H1 (cell line): ENCODE measurements at regions not wholly inside any gene's neighbourhood (a gene's known extent, or its start where the extent isn't known, plus 50 kb on each side); places are given as distances from the start of the nearest gene placed in this dataset.

Source experiments
- BACH1 ChIP-seq: IDR thresholded peaks from 2 replicates; pipeline ENCODE4 v1.6.1; 2012; ENCODE audit warnings: low read length, improper control_type of control experiment
- CBX8 ChIP-seq: fragments of 300-800, 300-1000 bp; sonication (generic); IDR thresholded peaks from 2 replicates; pipeline ENCODE4 v1.7.1; 2016; ENCODE audit warnings: low read depth, low read length, borderline replicate concordance
- CHD1 ChIP-seq: IDR thresholded peaks from 2 replicates; pipeline ENCODE4 v1.6.1; 2012; ENCODE audit warnings: low read depth, low read length, improper control_type of control experiment
- EZH2 ChIP-seq: fragments of 200-600 bp; sonication (generic); IDR thresholded peaks from 2 replicates; pipeline ENCODE4 v1.7.1; 2012; ENCODE audit warnings: low read depth, mild to moderate bottlenecking, moderate library complexity, low read length, inconsistent platforms; ENCODE audit not compliant: severe bottlenecking
- FOSL1 ChIP-seq: IDR thresholded peaks from 2 replicates; pipeline ENCODE4 v1.6.1; 2011; ENCODE audit warnings: mild to moderate bottlenecking, low read depth, low read length, moderate library complexity; ENCODE audit not compliant: insufficient read depth
- HDAC6 ChIP-seq: IDR thresholded peaks from one replicate; pipeline ENCODE4 v1.7.1; 2012; ENCODE audit warnings: low read depth, mild to moderate bottlenecking, inconsistent platforms, low read length, moderate library complexity
- NANOG ChIP-seq: IDR thresholded peaks from 2 replicates; pipeline ENCODE4 v1.6.1; 2011; ENCODE audit warnings: low read length, low read depth, mild to moderate bottlenecking, inconsistent platforms; ENCODE audit not compliant: insufficient read depth, poor library complexity, severe bottlenecking
- NRF1 ChIP-seq: IDR thresholded peaks from 2 replicates; pipeline ENCODE4 v1.6.1; 2011; ENCODE audit warnings: mild to moderate bottlenecking, low read depth, low read length, improper control_type of control experiment
- RBBP5 ChIP-seq: IDR thresholded peaks from 2 replicates; pipeline ENCODE4 v1.7.1; 2012; ENCODE audit warnings: low read depth, mild to moderate bottlenecking, inconsistent platforms, low read length, moderate library complexity, borderline replicate concordance
- SP2 ChIP-seq: IDR thresholded peaks from 2 replicates; pipeline ENCODE4 v1.6.1; 2012; ENCODE audit warnings: mild to moderate bottlenecking, low read length, inconsistent platforms
- SP4 ChIP-seq: IDR thresholded peaks from 2 replicates; pipeline ENCODE4 v1.6.1; 2012; ENCODE audit warnings: low read length, inconsistent platforms
- SRF ChIP-seq: IDR thresholded peaks from 2 replicates; pipeline ENCODE4 v1.6.1; 2011; ENCODE audit warnings: mild to moderate bottlenecking, low read depth, low read length, moderate library complexity
- TAF7 ChIP-seq: optimal IDR thresholded peaks from 2 replicates; pipeline ENCODE3; 2011; ENCODE audit warnings: low read depth, mild to moderate bottlenecking, inconsistent platforms, low read length, moderate library complexity, borderline replicate concordance
- YY1 ChIP-seq: IDR thresholded peaks from 2 replicates; pipeline ENCODE4 v1.6.1; 2011; ENCODE audit warnings: low read depth, mild to moderate bottlenecking, low read length
- ZNF274 ChIP-seq: IDR thresholded peaks from 2 replicates; pipeline ENCODE4 v1.7.0; 2012; ENCODE audit warnings: low read length, borderline replicate concordance; ENCODE audit errors: extremely low read depth
- TF ChIP-seq, protein P1 (sequence below), 3 experiments: IDR thresholded peaks; 1 replicate in 2 of 3; 2 replicates in 1 of 3; pipeline versions ENCODE4 v1.5.1 to v1.6.1; 2011; ENCODE audit warnings: low read length in 3 of 3, mild to moderate bottlenecking in 3 of 3, inconsistent platforms in 2 of 3, low read depth in 1 of 3, moderate library complexity in 1 of 3; ENCODE audit not compliant: insufficient read depth in 1 of 3; ENCODE audit errors: control extremely low read depth in 1 of 3
- TF ChIP-seq, protein P2 (sequence below): IDR thresholded peaks from 2 replicates; pipeline ENCODE4 v1.6.1; 2012; ENCODE audit warnings: inconsistent platforms
- TF ChIP-seq, protein P3 (sequence below): IDR thresholded peaks from 2 replicates; pipeline ENCODE4 v1.6.1; 2011; ENCODE audit warnings: low read length, improper control_type of control experiment
- TF ChIP-seq, protein P4 (sequence below): IDR thresholded peaks from 2 replicates; pipeline ENCODE4 v1.6.1; 2012; ENCODE audit warnings: low read length, inconsistent platforms

DNA sequence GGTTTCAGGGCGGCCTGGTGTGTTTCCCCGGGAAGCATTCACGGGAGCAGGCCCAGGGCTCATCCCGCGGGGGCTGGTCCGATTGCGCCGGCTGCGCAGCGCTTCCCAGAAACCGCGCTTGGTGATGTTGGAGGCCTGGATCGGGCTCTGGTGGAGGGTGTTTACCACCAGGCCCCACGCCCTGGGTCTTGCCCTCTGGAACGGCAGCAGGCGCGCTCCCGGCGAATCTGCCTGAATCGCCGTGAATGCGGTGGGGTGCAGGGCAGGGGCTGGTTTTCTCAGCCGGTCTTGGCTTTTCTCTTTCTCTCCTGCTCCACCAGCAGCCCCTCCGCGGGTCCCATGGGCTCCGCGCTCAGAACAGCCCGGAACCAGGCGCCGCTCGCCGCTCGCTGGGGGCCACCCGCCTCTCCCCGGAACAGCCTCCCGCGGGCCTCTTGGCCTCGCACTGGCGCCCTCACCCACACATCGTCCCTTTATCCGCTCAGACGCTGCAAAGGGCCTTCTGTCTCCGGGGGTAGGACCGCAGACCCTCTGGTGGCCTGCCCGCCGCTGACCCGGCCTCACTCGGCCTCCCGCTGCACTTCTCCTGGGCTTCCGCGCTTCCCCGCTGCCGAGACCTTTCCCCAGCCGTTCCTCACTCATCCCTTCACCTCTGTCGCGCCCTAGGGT is 69.4 kb upstream of the GJB6 start (continued):
- TF ChIP-seq TAF7 (no peak), BACH1 (0 out of 2 replicates have a peak, but pooled peaks have one; percentile 28), CHD1 (no peak), RBBP5 (peak; percentile 36; the same call in 1 of the 2 replicates), EZH2 (peak; percentile 68), SRF (no peak), SP2 (no peak), CBX8 (no peak), YY1 (no peak), HDAC6 (no peak), NANOG (no peak), FOSL1 (no peak), NRF1 (no peak), SP4 (no peak), ZNF274 (no peak)
- TF ChIP-seq, protein P1, sequence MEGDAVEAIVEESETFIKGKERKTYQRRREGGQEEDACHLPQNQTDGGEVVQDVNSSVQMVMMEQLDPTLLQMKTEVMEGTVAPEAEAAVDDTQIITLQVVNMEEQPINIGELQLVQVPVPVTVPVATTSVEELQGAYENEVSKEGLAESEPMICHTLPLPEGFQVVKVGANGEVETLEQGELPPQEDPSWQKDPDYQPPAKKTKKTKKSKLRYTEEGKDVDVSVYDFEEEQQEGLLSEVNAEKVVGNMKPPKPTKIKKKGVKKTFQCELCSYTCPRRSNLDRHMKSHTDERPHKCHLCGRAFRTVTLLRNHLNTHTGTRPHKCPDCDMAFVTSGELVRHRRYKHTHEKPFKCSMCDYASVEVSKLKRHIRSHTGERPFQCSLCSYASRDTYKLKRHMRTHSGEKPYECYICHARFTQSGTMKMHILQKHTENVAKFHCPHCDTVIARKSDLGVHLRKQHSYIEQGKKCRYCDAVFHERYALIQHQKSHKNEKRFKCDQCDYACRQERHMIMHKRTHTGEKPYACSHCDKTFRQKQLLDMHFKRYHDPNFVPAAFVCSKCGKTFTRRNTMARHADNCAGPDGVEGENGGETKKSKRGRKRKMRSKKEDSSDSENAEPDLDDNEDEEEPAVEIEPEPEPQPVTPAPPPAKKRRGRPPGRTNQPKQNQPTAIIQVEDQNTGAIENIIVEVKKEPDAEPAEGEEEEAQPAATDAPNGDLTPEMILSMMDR (IDR thresholded peaks at IDR 0.05; ENCODE audit: control extremely low read depth in 1 of 3, insufficient read depth in 1 of 3, low read depth in 1 of 3, low read length in 3 of 3) = no peak
- TF ChIP-seq, protein P2, sequence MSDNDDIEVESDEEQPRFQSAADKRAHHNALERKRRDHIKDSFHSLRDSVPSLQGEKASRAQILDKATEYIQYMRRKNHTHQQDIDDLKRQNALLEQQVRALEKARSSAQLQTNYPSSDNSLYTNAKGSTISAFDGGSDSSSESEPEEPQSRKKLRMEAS = no peak
- TF ChIP-seq, protein P3, sequence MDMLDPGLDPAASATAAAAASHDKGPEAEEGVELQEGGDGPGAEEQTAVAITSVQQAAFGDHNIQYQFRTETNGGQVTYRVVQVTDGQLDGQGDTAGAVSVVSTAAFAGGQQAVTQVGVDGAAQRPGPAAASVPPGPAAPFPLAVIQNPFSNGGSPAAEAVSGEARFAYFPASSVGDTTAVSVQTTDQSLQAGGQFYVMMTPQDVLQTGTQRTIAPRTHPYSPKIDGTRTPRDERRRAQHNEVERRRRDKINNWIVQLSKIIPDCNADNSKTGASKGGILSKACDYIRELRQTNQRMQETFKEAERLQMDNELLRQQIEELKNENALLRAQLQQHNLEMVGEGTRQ = no peak
- TF ChIP-seq, protein P4, sequence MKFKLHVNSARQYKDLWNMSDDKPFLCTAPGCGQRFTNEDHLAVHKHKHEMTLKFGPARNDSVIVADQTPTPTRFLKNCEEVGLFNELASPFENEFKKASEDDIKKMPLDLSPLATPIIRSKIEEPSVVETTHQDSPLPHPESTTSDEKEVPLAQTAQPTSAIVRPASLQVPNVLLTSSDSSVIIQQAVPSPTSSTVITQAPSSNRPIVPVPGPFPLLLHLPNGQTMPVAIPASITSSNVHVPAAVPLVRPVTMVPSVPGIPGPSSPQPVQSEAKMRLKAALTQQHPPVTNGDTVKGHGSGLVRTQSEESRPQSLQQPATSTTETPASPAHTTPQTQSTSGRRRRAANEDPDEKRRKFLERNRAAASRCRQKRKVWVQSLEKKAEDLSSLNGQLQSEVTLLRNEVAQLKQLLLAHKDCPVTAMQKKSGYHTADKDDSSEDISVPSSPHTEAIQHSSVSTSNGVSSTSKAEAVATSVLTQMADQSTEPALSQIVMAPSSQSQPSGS = no peak
